ENCODE measurements at regions not wholly inside any gene's neighbourhood (a gene's known extent, or its start where the extent isn't known, plus 50 kb on each side); places are given as distances from the start of the nearest gene placed in this dataset.

GRCh38 chr16:16982614-16983013, 488.1 kb downstream of the XYLT1 start:
- TF ChIP-seq POLR2A (IDR thresholded peaks at IDR 0.05) (no peak), CTCF (IDR thresholded peaks at IDR 0.05) (no peak)

Measured in esophagus squamous epithelium (tissue), 4 donors.